Dedifferentiated amniotic fluid mesenchymal stem cell (primary cell): ENCODE measurements at regions not wholly inside any gene's neighbourhood (a gene's known extent, or its start where the extent isn't known, plus 50 kb on each side); places are given as distances from the start of the nearest gene placed in this dataset.
"Not testable (repeated sequence)": the region's sequence is repeated elsewhere in the genome, so short reads cannot be mapped to it uniquely, and the experiment has no call there.

Source experiments
- DNase-seq: peaks from one replicate; pipeline ENCODE4 v3.0.0-alpha.2; 2016; ENCODE audit errors: extremely low spot score

GRCh38 chr3:166526881-166527280 is 689.7 kb upstream of the BCHE start:
- DNase-seq = no peak

DNA sequence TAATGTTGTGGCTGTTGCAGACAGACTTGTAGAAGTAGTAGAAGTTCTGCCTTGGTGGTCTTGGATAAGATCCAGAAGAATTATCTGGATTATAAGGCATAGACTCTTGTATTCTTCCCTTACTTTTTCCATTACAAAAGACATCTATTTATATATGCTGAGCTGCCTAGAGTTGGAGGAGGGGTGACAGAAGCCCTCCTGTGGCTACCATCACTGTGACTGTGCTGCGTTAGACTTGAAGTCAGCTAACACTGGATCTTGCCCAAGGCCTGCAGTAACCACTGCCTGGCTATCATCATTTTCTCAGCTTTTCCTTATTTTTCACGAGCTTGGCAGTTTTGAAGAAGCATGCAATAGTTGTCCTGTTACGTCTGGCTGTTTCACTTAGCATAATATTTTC is 684.8 kb upstream of the BCHE start:
- no peak for DNase-seq

- DNase-seq = no peak
Measured at GRCh38 chr3:166519443-166519842, 682.2 kb upstream of the BCHE start.

DNA sequence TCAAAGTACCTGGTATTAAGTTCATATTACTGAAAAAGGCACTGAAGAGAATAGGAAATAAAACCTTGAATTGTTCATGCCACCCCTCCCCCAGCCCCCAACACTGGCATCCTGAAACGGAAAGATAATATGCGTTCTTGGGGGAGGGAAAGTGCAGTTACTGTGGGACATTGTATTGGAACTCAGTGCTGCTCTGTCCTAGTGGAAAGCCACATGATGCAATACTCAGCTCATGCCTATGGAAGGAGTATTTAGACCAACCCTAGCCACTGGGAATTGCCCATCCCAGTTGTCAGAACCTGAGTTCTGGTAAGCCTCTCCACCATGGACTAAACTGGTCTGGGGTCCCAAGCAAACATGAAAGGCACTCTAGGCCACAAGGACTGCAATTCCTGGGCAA is 680.8 kb upstream of the BCHE start:
- DNase-seq = no peak

DNA sequence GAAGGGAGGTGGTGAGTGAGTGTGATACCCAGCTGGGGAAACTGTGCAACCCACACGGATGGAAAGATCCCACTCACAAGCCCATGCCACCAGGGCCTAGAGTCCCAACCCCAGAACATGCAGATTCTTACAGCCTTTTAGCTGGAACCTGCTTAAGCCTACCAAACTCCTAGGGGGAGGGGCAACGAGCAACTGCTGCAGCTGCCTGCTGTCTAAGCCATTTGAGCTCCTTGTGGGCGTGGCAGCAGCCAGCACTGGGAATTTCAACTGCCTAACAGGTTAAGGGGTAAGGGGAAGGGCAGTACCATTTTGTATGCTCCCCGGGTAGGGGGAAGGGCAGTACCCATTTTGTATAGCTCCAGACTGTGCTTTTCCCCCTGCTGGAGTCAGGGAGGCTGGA is 673.2 kb upstream of the BCHE start:
- no peak for DNase-seq

GRCh38 chr3:166500420-166500819 is 663.2 kb upstream of the BCHE start:
- not testable (repeated sequence) for DNase-seq

DNA sequence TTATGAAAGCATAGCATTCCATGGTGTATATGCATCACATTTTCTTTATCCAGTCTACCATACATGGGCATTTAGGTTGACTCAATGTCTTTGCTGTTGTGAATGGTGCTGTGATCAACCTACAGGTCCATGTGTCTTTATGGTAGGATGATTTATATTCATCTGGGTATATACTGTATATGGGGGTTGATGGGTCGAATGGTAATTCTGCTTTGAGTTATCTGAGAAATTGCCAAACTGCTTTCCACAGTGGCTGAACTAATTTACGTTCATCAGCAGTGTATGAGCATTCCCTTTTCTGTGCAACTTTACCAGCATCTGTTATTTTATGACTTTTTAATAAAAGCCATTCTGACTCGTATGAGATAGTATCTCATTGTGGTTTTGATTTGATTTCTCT is 662.4 kb upstream of the BCHE start:
- DNase-seq = no peak

GRCh38 chr3:166498446-166498845 is 661.2 kb upstream of the BCHE start:
- no peak for DNase-seq

- DNase-seq = no peak
Measured at GRCh38 chr3:166489826-166490225, 652.6 kb upstream of the BCHE start.

GRCh38 chr3:166488977-166489672 is 651.9 kb upstream of the BCHE start:
- no peak for DNase-seq

GRCh38 chr3:166484470-166484869 is 647.2 kb upstream of the BCHE start:
- no peak for DNase-seq

GRCh38 chr3:166481340-166481739 is 644.1 kb upstream of the BCHE start:
- no peak for DNase-seq

- no peak for DNase-seq
Measured at GRCh38 chr3:166478356-166478755, 641.1 kb upstream of the BCHE start.

DNA sequence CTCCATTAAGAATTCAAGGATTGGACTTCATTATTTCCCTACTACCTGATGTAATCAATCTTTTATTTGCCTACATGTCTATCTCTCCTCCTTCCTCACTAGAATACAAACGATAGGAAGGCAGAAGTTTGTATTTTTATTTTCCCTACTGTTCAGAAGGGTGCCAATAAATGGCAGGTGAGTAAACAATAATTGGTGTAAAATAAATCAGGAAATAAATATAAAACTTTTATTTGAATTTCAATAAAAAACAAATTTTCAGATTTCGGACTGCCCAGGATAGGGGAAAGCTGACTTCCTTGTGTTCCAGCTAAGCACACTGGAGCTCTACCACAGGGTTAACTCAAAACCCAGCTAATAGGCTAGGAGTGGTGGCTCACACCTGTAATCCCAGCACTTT is 636.3 kb upstream of the BCHE start:
- DNase-seq = no peak

DNA sequence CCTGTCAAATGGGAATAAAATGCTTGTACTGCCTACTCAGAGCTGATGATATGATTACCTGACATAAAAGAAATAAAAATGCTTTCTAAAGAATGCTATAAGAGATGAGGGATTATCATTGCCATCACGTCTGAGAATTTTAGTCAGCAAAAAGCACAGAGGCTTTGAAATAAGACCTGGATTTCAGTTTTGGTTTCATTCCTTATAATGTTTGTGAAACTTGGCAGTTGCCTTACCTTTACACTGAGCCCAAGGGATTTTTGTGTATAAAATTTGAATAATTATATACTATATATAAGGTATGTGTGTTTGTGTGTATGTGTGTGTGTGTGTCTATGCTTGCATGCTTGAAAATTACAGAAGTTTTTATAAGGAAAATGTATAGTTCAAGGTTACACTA is 634.8 kb upstream of the BCHE start:
- no peak for DNase-seq

DNA sequence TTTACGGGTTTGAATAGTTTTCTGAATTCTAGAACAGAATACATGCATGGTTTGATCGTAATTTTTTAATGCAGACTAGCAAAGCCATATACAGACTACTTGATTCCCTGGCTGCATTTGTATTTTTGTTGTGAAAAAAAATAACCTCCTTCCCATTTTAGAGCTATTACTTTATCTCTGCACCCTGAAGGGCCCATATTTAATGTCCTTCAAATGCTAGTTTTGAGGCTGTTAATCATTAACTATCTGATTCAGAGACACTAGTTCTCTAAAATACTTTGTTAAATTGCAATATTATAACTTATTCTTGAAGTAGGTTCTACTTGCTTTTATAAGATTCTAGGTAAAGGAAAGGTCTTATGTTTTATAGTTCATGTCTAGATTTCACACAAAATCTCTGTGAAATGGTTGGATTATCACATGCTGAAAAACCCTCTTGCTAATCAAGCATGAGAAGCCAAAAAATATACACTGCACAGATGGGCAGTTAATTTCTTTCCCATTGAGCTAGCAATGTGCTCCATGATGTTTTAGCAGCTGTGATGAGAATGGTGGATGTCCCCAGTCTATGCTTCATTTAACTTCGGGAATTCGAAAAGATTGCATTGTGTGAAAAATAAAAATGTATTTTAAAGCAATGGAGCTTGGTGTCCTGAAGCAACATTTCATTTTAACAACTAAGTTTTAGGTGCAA is 634.0 kb upstream of the BCHE start:
- DNase-seq = no peak

DNA sequence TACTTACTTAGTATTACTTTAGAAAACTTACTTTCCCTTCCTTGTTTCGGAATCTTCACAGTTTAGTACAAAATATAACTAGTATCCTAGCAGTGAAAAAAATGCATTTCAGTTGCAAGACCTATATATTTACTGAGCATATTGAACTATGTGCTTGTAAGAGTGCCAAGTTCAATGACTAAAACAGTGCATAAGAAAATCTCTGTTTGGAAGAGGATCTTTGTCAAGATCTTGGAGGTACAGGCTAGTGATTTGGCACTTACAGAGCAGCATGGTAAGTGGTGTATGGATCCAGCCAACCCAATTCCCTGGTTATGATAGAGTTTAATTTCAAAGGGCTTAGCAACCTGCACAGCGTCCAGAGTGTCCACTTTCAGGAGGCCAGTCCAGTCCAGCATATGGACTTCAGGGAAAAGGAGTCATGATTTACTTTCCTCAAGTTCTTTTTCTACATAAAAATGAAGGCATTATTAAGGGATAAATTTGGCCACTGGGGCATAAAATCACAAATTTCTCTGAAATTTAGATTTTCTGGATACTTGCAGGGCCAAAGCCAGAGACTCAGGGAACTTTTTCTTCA is 625.8 kb upstream of the BCHE start:
- no peak for DNase-seq

DNA sequence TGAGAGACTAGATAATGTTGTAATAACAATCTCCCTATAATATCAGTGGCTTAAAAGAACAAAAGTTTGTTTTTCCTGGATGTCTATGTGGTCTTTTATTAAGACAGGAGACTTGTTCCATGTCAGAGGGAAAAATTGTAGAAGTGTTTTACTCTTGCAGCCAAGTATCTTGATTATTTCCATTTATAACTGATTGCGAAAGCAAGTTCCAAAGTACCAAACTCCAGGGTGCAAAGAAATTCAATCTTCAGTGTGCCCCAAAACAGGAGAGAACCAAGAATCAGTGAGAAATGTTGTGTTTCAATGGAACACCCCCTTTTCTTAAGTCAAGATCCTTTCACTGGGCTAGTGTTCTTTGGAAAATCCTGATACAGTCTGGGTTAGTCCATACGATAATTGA is 624.4 kb upstream of the BCHE start:
- no peak for DNase-seq

- DNase-seq = no peak
Measured at GRCh38 chr3:166457382-166457781, 620.2 kb upstream of the BCHE start.

DNA sequence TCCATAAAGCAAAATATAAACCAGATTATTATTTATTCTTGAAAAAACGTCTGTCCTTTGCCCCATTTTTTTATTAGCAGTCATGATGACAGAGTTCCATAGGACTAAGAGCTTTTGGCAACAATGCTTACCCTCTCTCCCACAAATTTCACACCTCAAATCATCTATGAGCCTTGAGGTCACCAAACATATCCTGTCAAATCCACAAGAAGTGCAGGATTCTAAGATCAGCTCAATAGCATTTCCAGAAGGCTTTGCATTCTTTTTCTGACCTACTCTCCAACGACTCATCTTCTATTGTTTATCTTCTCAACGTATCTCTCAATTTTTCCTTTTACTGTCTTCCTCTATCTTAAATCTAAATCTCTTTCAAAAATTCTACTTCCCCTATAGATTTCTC is 619.1 kb upstream of the BCHE start:
- DNase-seq = no peak

- no peak for DNase-seq
Measured at GRCh38 chr3:166455744-166456143, 618.5 kb upstream of the BCHE start.

DNA sequence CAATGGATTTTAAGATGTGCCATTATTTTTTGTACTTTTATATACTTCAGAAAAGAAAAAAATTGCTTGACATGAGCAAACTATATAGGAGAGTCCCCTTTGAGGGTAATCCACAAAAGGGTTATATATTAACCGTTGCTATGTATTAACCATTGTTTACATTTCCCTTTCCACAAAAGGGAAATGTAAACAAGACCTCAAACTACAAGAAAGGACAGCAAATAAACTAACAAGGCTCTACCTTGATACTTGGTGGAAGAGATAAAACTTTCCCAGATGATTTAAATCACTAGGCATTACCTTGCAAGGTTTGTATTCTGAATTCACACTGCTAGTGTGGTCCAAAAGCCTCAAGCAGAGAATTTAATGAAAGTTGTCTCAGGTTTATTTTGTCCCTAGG is 616.3 kb upstream of the BCHE start:
- no peak for DNase-seq

GRCh38 chr3:166451997-166452396 is 614.8 kb upstream of the BCHE start:
- no peak for DNase-seq
